Embryonic facial prominence (tissue), 1 donor: ENCODE measurements at regions not wholly inside any gene's neighbourhood (a gene's known extent, or its start where the extent isn't known, plus 50 kb on each side); places are given as distances from the start of the nearest gene placed in this dataset.

Experiments used
- DNase-seq: peaks from one replicate; pipeline ENCODE4 v3.0.0-alpha.2; 2016; ENCODE audit errors: extremely low spot score

DNA sequence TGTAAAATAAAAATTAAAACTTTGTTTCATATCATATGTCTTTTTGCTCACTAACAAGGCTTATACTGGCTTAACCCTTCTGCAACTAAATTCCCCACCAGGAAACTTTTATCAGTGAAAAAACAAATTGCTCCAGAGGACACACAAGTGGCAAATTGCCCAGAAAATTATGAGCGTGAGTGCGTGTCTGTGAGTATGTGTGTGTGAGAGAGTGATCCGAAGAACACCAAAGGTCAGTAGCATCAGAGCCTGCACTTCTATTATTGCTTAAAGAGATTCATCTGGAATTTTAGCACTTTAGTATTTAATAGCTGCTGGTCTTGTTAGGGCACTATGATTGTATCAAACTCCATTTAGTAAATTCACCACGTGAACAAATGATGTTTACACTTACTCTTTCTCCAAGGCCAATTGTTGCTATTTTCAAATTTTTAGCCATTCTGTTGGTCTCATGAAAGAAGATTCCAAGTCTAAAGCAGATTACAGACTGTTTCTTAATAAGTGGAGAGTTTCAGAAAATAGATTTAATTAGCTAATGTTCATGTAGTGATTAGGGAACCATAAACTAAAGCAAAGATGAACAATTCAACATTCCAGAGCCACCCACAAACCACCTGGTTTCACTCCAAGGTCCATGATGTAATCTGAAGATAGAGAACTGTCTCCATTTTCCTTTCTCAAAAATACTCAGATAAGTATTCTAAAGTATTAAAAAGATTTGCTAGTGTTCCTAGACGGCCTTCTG, 91.1 kb upstream of the IL12A start:
- no peak for DNase-seq

DNA sequence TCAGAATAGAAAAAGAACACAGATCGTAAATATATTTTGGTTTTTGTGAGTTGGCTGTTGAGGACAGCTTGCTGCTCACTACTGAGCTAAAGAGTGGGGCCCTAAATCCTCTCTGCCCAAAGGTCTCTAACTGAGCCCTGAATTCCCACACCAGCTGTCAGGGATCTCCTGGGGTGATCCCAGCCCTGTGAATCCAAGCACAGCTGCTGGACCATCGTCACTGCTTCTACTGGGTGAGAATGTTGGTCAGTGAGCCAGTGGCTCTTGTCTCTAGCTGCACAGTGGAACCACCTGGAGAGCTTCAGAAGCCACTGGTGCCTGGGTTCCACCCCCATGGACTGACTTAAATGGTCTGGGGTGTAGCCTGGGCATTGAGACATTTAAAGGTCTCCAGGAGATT, 90.5 kb upstream of the IL12A start:
- no peak for DNase-seq

DNA sequence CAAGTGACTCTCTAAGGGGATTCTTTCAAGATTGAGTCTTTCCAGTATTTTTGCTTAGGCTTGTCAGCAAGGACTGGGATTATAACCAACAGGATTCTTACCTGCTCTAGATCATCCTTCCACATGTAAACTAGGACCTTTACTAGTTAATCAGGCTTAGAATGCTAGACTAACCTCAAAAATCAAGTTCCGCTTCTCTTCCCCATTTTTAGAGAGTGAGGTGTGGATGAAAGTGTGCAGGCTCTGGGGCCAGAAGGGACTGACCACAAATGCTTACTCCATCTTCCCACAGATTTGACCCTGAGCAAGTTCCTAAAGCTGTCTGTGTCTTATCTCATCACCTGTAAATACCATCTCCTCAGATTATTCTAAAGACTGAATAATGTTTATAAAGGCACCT, 89.5 kb upstream of the IL12A start:
- no peak for DNase-seq

DNA sequence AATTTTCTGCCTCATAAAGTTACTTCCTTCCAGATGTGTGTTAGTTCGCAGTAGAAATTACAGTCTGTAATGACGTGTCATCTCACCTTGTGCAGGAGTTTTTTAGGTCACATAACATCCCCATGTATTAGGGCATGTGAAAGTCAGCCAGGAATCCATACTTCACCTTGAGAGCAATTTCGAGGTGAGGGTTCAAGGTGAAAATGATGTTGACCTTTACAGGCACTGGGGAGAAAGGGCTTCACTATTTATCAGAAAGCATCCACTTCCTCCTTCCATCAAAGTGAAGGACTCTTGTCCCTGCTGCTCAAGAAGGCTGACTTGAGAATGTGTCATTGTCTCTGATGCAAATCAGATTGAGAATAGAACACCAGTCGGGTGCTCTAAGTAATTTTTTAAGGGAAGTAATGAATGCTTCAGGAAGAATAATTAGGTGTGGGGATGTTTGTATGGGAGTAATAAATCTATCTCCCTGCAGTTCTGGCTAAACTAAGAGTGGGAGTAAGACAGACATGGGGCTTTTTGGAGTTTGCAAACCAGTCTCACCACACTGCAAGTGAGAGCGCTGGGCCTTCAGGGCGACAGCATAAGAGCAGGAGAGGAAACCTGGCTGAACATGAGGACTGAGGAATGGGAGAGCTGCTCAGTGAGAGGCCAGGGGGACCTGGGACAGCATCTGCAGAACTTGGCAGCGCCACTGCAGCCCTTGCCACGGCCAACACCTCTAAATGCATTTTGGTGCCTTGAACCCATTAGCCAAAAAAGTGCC, 85.9 kb upstream of the IL12A start:
- DNase-seq: no peak

DNA sequence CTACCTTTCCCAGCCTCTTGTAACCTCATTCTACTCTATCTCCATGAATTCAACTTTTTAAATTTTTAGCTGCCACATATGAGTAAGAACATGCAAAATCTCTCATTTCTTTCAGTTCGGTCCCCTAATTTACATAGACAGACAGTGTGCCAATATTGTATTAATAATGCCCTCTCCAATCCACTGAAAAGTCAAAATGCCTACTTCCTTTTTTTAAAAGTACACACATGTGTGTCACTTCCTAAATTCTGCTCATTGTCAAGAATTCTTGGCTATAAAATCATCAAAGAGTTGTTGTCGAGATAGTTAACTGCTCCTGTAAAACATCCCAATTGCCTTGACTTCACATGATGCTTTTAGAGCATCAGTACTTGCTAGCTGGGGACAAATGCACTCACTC, 84.2 kb upstream of the IL12A start:
- no peak for DNase-seq

DNA sequence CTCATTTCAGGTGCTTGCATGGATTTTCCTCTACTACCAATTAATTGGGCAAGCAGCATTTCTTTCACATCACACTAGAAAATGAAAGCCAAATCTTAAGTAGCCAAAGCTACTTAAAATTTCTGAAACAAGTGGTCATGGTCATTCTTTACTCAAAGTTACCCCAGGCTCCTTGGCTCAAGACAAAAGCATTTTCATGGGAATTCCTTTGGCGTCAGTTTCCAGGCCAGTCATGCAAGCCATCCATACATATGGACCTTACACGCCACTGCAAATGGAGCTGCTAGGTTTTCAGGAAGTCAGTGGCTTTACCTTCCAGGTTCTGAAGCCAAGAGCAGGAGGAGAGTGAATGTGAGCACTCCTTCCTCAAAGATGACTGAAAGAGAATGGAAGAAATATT, 83.7 kb upstream of the IL12A start:
- DNase-seq: no peak

DNA sequence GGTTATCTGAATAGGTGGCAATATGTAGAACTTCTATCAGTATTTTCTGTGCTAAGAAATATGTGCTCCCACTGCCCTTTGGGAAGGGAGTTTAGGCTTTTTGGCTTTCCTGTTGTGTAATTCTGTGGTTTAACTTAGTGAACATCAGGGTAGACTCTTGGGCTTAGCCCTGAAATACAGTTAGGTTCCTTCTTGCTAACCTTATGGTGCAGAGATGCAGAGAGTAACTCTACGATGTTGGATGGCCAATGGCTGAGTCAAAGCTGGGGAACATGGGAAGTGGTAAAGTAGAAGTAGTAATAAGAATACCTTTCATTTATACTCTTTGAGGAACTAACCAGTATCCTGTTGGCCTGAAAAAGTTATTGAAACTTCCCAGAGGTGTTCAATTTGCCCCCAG, 80.8 kb upstream of the IL12A start:
- no peak for DNase-seq

DNA sequence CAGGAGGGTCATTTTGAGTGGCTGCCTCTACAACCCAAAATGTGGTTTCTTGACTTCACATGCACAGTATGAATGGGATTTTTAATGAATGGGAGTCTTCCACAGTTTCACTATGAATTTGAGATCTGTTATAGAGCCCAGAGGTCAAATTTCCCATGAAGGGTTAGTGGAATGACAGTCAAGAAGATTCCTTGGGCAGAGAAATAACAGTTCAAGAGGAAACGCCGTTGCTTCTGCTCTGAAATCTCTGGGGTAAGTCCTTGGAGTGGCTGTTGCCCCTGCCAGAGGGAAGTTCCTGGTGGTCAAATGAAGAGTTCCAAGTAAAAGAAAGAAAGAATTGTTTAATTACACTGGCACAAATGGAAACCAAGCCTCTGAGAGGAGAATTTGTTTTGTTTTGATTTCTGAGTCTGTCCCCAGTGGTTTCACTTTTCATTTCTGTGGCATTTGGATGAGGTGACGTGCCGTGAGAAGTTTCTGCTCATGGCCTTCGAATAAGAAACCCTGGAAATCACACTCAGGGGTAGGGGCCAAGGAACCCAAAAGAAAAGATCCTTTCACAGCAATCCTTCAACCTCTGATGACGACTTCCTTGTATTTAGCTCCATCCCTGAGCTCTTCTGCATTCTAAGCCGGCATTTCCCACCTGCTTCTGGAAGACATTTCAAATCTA, 77.5 kb upstream of the IL12A start:
- no peak for DNase-seq

DNA sequence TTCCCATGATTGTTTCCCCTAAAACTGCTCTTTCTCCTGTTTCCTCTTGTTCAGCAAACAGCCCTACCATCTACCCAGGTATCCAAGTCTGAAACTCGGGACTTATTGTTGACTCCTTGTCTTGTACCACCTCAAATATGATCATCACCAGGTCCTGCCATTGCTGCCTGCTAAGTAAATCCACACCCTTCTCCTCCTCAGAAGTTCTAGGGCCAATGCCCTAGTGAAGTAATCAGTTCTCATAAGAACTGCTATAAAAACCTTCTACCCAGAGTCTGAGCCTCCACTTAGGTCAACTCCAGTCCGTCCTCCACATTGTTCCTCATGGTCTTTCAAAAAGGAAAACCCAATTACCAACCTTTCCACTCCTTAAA, 77.0 kb upstream of the IL12A start:
- no peak for DNase-seq

DNA sequence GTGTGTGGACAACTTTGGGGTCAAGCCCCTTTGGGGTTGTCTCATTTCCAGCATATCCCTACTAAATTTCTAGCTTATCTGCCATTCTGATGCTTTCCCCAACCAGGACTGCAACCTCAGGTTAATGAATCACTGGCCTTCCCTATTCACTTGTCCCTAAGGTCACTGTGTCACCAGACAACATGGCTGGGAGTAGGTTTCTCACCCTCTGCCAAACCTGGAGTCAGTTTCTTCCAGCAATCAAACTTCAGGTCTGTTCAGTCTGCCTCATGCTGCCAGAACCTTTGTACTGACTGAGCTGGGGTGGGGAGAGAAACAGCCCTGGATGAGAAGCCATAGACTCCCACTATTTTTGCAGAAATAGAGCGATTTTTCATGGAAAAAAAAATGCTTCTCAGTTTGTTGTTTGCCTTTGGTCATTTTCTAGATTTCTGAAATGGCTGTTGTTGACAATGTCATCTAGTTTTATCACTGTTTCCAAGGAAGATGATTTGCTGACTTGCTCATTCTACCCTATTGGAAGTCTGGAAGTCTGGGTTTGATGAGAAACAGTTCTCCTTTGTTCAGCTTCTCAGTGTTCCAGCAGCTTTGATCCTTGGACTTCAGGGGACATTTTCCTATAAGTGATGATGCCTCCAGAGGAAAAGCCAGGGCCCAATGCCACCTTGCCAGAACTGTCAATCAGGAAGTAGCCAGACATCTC, 74.8 kb upstream of the IL12A start:
- no peak for DNase-seq

DNA sequence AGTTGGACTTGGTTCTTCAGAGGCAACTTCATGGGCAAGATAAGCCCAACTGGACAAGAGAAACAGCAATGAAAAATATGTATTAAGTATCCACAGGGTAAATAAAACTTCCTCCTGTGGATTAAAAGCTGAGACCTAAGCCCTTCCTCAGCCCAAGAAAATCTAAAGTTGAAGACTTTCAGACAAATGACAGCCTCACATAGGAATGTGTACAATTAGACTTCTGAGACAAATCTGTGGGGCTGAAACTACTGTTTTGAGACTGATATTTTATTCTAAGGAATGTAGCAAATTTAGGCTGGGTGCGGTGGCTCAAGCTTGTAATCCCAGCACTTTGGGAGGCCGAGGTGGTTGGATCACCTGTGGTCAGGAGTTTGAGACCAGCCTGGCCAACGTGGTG, 74.2 kb upstream of the IL12A start:
- DNase-seq: no peak

DNA sequence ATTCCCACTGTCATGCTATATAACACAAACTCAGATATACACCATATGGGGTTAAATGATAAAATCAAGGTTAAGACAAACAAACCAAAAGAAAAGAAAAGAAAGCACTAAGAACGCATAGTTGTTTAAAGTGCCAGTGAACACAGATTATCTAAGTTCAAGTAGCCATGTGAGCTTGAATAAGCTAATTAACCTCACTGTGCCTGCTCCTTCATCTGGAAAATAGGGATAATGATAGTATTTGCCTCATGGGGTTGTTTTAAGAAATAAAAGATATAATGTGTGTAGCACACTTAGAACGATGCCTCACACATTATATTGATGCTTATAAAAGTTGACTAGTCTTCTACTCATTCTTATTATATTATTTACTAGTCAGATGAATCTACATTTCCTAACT, 72.6 kb upstream of the IL12A start:
- DNase-seq: no peak

DNA sequence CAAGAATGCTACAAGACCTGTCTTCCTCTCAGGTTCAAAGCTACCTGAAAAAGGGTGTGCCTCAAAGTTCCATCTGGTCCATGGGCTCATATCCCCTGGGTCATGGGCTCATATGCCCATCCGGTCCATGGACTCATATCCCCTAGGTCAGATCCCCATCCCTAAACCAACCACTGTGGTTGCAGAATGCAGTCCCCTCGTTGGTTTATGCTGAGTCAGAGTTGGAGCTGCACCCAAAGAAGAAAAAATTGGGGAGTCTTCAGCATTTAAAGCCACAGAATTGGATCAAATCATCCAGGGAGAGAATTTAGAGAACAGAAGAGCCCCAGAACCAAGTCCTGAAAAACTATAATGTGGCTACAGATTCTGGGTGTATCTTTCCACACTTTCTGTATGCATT, 71.5 kb upstream of the IL12A start:
- no peak for DNase-seq

DNA sequence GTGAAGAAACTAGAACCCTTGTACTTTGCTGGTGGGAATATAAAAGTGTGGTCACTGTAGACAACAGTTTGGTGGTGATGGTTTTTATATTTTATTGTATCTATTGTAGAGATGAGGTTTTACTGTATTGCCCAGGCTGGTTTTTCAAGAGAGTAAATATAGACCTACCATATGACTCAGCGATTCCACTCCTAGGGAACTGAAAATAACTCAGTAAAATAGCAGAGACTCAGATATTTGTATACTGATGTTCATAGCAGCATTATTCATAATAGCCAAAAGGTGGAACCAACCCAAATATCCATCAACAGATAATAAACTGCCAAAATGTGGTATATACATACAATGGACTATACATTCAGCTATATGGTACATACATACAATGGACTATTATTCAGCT, 68.8 kb upstream of the IL12A start:
- DNase-seq: no peak

DNA sequence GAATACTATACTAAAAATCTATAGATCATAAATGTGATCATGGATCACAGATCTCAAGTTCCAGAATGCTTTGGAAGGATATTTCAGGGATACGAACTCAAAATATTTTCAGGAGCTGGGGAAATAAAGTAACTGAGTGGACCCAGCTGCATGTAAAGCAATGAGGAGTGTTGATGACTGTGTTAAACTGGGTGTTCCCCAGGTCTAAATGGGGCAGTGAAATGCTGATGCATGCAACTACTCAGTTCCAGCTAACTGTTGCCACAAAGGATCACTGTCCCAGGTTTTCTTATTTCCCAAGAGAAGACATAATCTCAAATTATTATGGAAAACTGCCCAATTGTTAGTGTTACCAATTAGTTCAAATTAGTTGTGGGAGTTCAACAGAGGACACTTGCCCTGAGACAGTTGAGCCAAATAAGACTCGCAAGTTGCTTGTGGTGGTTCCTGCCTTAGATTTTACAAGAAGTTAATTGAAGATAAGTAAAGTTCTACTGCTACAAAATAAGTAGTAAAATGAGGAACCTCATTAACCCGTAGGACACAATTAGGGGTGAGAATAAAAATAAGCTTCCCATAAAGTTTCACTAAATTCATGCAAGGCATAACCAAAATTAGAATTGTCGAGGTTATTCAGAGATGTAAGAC, 66.3 kb upstream of the IL12A start:
- no peak for DNase-seq

DNA sequence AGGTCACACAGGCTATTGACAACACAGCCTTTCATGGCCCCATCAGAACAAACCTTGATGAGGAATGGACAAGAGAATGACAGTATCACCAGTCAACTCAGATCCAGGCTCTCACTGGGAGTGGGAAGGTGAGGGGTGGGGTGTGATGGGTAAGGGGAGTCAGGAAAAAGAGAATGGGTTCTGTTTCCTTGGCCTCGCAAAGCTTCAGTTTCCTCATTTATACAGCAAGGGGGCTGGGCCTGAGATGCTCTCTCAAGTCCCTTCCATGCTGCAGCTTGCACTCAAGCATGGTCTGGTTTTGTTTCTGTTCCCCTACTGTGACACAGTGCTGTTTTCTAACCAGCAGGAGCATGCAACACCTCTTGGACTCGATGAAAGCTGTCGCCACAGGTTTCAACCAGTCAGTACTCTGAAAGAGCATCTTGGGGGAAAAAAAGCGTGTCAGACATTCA, 65.7 kb upstream of the IL12A start:
- no peak for DNase-seq

DNA sequence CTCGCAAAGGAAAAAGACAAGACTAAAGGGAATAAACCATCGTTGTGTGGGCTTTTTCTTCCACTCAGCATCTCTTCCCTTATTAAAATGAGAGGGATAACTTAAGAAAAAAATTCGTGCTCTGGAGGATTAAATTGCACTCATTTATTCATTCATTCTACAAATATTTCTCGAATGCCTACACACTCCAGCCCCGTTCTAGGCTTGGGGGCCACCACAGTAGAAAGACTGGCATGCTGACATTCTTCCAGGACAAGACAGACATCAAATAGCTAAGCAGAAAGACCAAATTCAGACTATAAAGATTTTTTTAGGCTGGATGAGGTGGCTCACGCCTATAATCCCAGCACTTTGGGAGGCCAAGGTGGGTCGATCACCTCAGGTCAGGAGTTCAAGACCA, 65.3 kb upstream of the IL12A start:
- no peak for DNase-seq

DNA sequence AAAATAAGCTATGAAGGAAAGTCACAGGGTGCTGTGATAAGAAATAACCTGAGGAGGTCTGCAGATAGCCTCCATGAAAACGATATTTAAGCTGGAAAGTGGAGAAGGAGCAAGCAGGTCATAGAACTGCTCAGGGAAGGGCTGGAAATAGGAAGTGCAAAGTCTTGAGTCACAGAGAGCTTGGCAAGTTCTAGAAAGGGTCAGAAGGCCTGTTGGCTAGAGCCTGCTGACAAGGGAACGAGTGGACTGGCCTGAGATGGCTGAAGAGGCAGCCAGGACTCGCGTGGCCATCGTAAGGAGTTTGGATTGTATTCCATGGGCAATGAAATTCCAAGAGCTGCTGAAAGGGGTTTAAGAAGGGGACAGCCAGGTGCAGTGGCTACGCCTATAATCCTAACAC, 64.7 kb upstream of the IL12A start:
- DNase-seq: no peak

DNA sequence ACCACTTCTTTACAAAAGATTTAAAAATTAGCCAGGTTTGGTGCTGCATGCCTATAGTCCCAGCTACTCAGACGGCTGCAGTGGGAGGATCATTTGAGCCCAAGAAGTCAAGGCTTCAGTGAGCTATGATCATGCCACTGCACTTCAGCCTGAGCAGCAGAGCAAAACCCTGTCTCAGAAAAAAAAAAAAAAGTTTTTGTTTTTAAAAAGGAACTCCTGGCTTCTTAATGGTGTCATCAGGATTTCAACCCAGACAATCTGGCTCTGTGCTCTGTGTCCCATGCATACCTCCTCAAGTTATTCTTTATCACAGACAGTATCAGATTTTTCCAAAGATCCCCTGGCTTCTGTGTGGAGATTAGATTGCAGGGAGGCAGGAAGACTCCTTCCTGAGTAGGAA, 64.2 kb upstream of the IL12A start:
- DNase-seq: no peak

DNA sequence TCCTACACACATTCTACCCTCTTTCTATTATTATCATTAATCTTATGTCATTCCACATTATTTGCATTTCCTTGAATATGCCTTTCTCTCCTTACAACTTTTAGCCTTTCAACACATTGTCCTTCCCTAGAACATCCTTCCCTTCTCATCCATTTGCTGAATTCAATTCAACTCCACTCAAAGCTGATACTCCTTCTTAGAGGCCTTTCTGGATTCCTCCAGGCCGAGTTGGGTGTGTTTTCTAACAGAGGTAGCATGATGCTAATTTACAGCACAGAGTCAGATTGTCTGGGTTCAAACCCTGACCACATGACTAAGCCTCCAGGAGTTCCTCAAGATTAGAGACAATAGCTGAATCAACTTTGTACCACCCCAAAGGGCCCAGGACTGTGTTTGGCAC, 63.4 kb upstream of the IL12A start:
- no peak for DNase-seq

DNA sequence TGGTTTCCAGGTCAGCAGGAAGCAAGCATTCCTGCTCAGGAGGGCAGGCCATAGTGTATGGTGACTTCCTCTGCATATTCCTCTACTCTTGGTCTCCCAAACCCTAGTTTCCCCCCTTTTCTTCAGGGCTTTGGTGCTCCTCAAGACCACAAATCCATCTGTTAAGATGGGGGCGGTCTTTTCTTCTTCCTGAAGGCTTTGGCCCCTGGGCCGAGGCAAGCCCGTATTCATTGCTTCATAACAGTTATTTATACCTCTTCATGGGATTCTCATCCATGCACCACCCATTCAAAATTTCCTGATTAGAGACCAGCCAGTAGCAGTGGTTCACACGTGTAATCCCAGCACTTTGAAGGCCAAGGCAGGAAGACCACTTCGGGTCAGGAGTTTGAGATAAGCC, 62.1 kb upstream of the IL12A start:
- no peak for DNase-seq

DNA sequence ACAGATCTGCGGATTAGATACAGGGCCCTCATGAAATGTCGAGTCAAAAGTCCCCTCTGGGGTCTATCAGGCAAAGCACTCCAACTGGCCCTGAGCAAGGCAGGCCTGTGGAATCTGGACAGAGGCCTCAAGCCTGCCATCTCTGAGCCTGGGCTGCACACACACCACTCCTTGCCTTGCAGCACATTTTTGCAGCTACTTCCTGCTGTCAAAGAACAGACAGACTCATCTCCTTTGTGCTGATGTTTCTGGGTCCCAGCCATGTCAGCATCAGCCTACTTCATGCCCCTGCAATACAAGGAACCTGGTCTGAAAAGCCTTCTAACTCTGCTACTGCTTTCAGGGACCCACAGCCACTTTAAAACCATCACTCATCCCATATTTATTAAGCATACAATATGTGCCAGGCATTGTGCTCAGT, 60.6 kb upstream of the IL12A start:
- no peak for DNase-seq
